GM23248 (cell line): ENCODE measurements at regions not wholly inside any gene's neighbourhood (a gene's known extent, or its start where the extent isn't known, plus 50 kb on each side); places are given as distances from the start of the nearest gene placed in this dataset.

Source experiments
- EZH2 ChIP-seq: fragments of 200-600 bp; sonication (generic); IDR thresholded peaks from 2 replicates; pipeline ENCODE4 v1.6.1; 2018; ENCODE audit warnings: antibody characterized with exemption, mild to moderate bottlenecking; ENCODE audit not compliant: insufficient read depth, poor library complexity, severe bottlenecking
- EZH2phosphoT487 ChIP-seq: fragments of 200-600 bp; sonication (generic); IDR thresholded peaks from 2 replicates; pipeline ENCODE4 v1.6.1; 2018; ENCODE audit warnings: antibody characterized with exemption, moderate library complexity, mild to moderate bottlenecking, low read depth; ENCODE audit not compliant: insufficient read depth

DNA sequence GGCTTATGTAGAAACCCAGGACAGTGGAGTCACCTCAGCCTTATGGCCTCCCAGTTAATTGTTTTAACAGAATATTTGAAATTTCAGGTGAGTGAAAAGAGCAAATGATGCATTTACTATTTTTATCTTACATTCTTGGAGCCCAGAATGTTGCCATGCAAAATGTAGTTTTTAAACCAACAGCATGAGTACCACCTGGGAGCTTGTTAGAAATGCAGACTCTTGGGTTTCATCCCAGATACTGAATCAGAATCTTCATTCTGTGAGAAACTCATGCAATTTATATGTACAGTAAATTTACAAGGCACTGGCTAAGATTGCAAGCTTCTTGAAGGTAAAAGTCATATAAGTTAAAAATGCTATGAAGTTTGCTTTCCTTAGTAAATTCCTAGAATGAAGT, 654.5 kb upstream of the CDH2 start:
- TF ChIP-seq EZH2 (no peak), EZH2phosphoT487 (no peak)
